WTC11 (cell line): ENCODE measurements at regions not wholly inside any gene's neighbourhood (a gene's known extent, or its start where the extent isn't known, plus 50 kb on each side); places are given as distances from the start of the nearest gene placed in this dataset.
"Not testable (repeated sequence)": the region's sequence is repeated elsewhere in the genome, so short reads cannot be mapped to it uniquely, and the experiment has no call there.

Experiments used
- ATAC-seq: fragments of 200-7000 bp; cut with Tn5 transposase; 2 replicates; pipeline ENCODE4 v1.10.0; 2021; ENCODE audit warnings: mild to moderate bottlenecking, moderate library complexity
- CTCF ChIA-PET: fragments of 300-600 bp; sonication (Branson Sonifier 250); formaldehyde crosslinking; loops from one replicate; lab custom pipeline; 2021; ENCODE audit warnings: antibody characterized with exemption; lab: Charles Lee
- POLR2A ChIA-PET: fragments of 350-600 bp; sonication (Branson Sonifier 250); formaldehyde crosslinking; loops from one replicate; lab custom pipeline; 2021; ENCODE audit warnings: antibody characterized with exemption; lab: Charles Lee
- DNase-seq: peaks from one replicate; pipeline ENCODE4 v3.0.0; 2021; ENCODE audit warnings: low spot score
- H3K27ac Mint-ChIP-seq: 2 replicates; pipeline ENCODE4 v1.8.0; 2021; ENCODE audit warnings: mixed read lengths
- H3K27me3 Mint-ChIP-seq: 2 replicates; pipeline ENCODE4 v1.8.0; 2021; ENCODE audit warnings: low read depth, mild to moderate bottlenecking, moderate library complexity, mixed read lengths
- H3K36me3 Mint-ChIP-seq: 2 replicates; pipeline ENCODE4 v1.8.0; 2021; ENCODE audit warnings: mixed read lengths
- H3K4me1 Mint-ChIP-seq: 2 replicates; pipeline ENCODE4 v1.8.0; 2022; ENCODE audit warnings: mixed read lengths
- H3K4me3 Mint-ChIP-seq: 2 replicates; pipeline ENCODE4 v1.8.0; 2021; ENCODE audit warnings: mild to moderate bottlenecking, moderate library complexity, mixed read lengths
- H3K9me3 Mint-ChIP-seq: 2 replicates; pipeline ENCODE4 v1.8.0; 2021; ENCODE audit warnings: mixed read lengths
- ATF3 ChIP-seq: sonication (generic); formaldehyde crosslinking; conservative IDR thresholded peaks from 2 replicates; pipeline ENCODE4 v1.8.1; 2022; ENCODE audit warnings: mild to moderate bottlenecking, missing genetic modification reagents
- E2F5 ChIP-seq: sonication (generic); formaldehyde crosslinking; IDR thresholded peaks from 2 replicates; pipeline ENCODE4 v1.8.1; 2022; ENCODE audit warnings: mild to moderate bottlenecking, moderate library complexity, missing genetic modification reagents
- ETV6 ChIP-seq: sonication (generic); formaldehyde crosslinking; IDR thresholded peaks from 2 replicates; pipeline ENCODE4 v1.8.1; 2022; ENCODE audit warnings: mild to moderate bottlenecking, missing genetic modification reagents
- FOXK1 ChIP-seq: sonication (generic); formaldehyde crosslinking; IDR thresholded peaks from 2 replicates; pipeline ENCODE4 v1.8.0; 2022; ENCODE audit warnings: mild to moderate bottlenecking, moderate library complexity, missing genetic modification reagents
- FOXP1 ChIP-seq: sonication (generic); formaldehyde crosslinking; IDR thresholded peaks from 2 replicates; pipeline ENCODE4 v1.8.0; 2022; ENCODE audit warnings: missing genetic modification reagents, mild to moderate bottlenecking, moderate library complexity, borderline replicate concordance
- HMGA2 ChIP-seq: fragments of 250-450 bp; sonication (Bioruptor Pico); IDR thresholded peaks from 2 replicates; pipeline ENCODE4 v1.4.0; 2021; ENCODE audit warnings: mild to moderate bottlenecking, moderate library complexity
- JAZF1 ChIP-seq: fragments of 250-450 bp; sonication (Bioruptor Pico); IDR thresholded peaks from 2 replicates; pipeline ENCODE4 v1.9.0; 2021; ENCODE audit warnings: moderate library complexity, mild to moderate bottlenecking, inconsistent platforms
- NFYB ChIP-seq: sonication (generic); formaldehyde crosslinking; conservative IDR thresholded peaks from 2 replicates; pipeline ENCODE4 v1.8.0; 2022; ENCODE audit warnings: low read depth, missing genetic modification reagents
- NR1H2 ChIP-seq: sonication (generic); formaldehyde crosslinking; IDR thresholded peaks from 2 replicates; pipeline ENCODE4 v1.9.0; 2021; ENCODE audit warnings: mild to moderate bottlenecking, moderate library complexity, missing genetic modification reagents
- TCF7 ChIP-seq: sonication (generic); formaldehyde crosslinking; IDR thresholded peaks from 2 replicates; pipeline ENCODE4 v1.8.0; 2022; ENCODE audit warnings: mild to moderate bottlenecking, low read depth, missing genetic modification reagents, moderate library complexity
- ZBTB21 ChIP-seq: sonication (generic); formaldehyde crosslinking; IDR thresholded peaks from 2 replicates; pipeline ENCODE4 v1.8.1; 2023; ENCODE audit warnings: mild to moderate bottlenecking, missing genetic modification reagents, borderline replicate concordance
- ZNF232 ChIP-seq: sonication (generic); formaldehyde crosslinking; IDR thresholded peaks from 2 replicates; pipeline ENCODE4 v1.8.0; 2022; ENCODE audit warnings: mild to moderate bottlenecking, missing genetic modification reagents
- ZNF671 ChIP-seq: fragments of 250-450 bp; sonication (Bioruptor Pico); IDR thresholded peaks from 2 replicates; pipeline ENCODE4 v1.8.0; 2021; ENCODE audit warnings: mild to moderate bottlenecking
- TF ChIP-seq, protein P1 (sequence below): sonication (generic); formaldehyde crosslinking; IDR thresholded peaks from 2 replicates; pipeline ENCODE4 v1.8.0; 2022; ENCODE audit warnings: mild to moderate bottlenecking, missing genetic modification reagents
- TF ChIP-seq, protein P2 (sequence below): sonication (generic); formaldehyde crosslinking; IDR thresholded peaks from 2 replicates; pipeline ENCODE4 v1.8.1; 2023; ENCODE audit warnings: mild to moderate bottlenecking, moderate library complexity, missing genetic modification reagents

DNA sequence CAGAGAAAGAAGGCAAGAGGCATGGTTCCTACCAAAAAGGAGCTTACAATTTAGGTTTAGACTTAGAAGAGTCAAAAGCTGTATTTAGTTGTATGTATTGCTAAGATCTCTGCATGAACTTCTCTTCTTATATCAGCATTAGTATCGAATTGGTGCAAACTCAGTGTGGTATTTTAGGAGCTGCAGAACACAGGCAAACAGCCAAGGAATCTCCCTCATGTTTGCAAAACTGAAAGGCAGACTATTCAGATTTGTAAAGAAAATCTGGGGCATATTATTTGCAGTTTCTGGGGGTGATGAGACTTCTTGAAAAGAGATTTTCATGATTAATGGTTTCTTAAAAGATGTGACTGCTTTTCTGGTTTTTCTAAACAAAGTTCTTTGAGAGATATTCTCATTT lies 252.7 kb downstream of the CEMIP2 start:
- CTCF ChIA-PET: interaction anchor here (0.7 kb wide), 1 partner anchor 265 kb away, joined by 5 read pairs; no protein-coding TSS in a partner anchor
- Mint-ChIP-seq H3K9me3 (peaks cover 4% of the 10 kb centered on the region; the same call in 1 of the 2 replicates), H3K27ac (no peak overlapping the region), H3K27me3 (peaks cover 4% of the 10 kb centered on the region; the same call in 1 of the 2 replicates), H3K4me3 (no peak overlapping the region), H3K4me1 (peaks cover 27% of the 10 kb centered on the region), H3K36me3 (no peaks in the 10 kb centered on the region)
- ATAC-seq (no peak), DNase-seq (no peak)
- TF ChIP-seq JAZF1 (no peak), NR1H2 (CRISPR knock-in tag) (no peak), FOXP1 (CRISPR knock-in tag) (no peak), ATF3 (CRISPR knock-in tag) (no peak), TCF7 (CRISPR knock-in tag) (no peak), ZNF232 (no peak), HMGA2 (CRISPR knock-in tag) (no peak), ZBTB21 (CRISPR knock-in tag) (no peak)
- TF ChIP-seq, protein P1, sequence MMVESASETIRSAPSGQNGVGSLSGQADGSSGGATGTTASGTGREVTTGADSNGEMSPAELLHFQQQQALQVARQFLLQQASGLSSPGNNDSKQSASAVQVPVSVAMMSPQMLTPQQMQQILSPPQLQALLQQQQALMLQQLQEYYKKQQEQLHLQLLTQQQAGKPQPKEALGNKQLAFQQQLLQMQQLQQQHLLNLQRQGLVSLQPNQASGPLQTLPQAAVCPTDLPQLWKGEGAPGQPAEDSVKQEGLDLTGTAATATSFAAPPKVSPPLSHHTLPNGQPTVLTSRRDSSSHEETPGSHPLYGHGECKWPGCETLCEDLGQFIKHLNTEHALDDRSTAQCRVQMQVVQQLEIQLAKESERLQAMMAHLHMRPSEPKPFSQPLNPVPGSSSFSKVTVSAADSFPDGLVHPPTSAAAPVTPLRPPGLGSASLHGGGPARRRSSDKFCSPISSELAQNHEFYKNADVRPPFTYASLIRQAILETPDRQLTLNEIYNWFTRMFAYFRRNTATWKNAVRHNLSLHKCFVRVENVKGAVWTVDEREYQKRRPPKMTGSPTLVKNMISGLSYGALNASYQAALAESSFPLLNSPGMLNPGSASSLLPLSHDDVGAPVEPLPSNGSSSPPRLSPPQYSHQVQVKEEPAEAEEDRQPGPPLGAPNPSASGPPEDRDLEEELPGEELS (CRISPR knock-in tag): no peak
- TF ChIP-seq, protein P2, sequence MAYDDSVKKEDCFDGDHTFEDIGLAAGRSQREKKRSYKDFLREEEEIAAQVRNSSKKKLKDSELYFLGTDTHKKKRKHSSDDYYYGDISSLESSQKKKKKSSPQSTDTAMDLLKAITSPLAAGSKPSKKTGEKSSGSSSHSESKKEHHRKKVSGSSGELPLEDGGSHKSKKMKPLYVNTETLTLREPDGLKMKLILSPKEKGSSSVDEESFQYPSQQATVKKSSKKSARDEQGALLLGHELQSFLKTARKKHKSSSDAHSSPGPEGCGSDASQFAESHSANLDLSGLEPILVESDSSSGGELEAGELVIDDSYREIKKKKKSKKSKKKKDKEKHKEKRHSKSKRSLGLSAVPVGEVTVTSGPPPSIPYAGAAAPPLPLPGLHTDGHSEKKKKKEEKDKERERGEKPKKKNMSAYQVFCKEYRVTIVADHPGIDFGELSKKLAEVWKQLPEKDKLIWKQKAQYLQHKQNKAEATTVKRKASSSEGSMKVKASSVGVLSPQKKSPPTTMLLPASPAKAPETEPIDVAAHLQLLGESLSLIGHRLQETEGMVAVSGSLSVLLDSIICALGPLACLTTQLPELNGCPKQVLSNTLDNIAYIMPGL (CRISPR knock-in tag): no peak
- POLR2A ChIA-PET: no interaction called here

DNA sequence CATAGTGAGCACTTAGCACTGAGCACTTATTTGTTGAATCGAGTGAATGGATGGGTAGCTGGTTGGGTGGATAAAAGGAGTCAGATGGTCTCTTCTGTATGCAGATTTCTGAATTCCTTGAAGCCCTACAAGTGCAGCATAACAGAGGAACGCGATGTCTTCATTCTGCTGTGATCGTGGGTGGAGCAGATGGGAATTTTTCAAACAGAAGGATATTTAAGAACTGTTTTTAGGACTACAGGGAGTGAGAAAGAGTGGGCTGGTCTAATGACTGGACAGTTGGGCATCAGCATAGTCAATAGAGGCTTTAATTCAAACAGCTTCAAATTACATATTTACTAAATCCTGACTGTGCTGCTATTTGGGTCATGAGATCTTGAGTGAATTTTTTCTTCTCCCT lies 253.2 kb downstream of the CEMIP2 start:
- CTCF ChIA-PET: no interaction called here
- no peak for DNase-seq
- Mint-ChIP-seq H3K27me3 (peaks cover 4% of the 10 kb centered on the region; the same call in 1 of the 2 replicates), H3K36me3 (no peaks in the 10 kb centered on the region), H3K27ac (no peak overlapping the region), H3K4me1 (peaks cover 27% of the 10 kb centered on the region), H3K4me3 (no peak overlapping the region), H3K9me3 (peaks cover 4% of the 10 kb centered on the region; the same call in 1 of the 2 replicates)
- TF ChIP-seq NR1H2 (CRISPR knock-in tag) (no peak), FOXK1 (CRISPR knock-in tag) (no peak)
- ATAC-seq: no peak
- POLR2A ChIA-PET: no interaction called here

DNA sequence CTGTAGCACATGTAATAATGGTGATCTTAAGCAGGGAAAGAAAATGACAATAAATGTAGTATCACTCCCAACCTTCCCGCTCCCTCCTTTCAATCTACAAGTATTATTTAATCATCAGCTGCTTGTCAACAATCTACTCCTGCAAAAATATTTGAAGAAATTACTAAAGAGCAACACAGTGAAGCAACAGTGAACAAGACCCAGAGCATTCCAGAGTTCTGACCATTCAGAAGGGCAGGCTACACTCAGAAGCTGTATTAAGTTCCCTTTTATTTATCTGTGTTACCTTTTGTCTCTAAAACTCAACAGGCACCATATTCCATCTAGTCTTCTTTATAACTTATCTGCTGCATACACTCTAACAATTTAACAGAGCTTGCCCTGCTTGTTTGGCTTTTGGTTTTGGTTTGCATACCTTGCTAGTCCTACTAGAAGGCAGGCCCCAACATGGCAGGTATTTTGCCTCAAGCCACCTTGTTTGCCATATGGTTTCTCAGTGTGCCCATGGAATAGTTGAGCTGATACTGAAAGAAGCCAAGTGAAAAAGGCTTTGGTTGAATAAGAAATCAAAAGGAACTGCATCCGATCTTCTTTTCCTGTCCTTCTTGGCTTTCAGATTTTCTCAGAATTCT lies 253.9 kb downstream of the CEMIP2 start:
- H3K4me1 Mint-ChIP-seq: peaks cover 22% of the 10 kb centered on the region
- DNase-seq: no peak
- TF ChIP-seq E2F5 (CRISPR knock-in tag): no peak
- TF ChIP-seq, all 79 proteins: peak for 0
- ChIA-PET POLR2A (no interaction called here), CTCF (interaction anchor here (1.1 kb wide), 1 partner anchor 229 kb away, joined by 3 read pairs; no protein-coding TSS in a partner anchor)
- H3K4me3 Mint-ChIP-seq: no peak overlapping the region
- H3K36me3 Mint-ChIP-seq: no peaks in the 10 kb centered on the region
- peaks cover 4% of the 10 kb centered on the region; the same call in 1 of the 2 replicates for H3K27me3 Mint-ChIP-seq
- ATAC-seq: no peak
- no peak overlapping the region for H3K27ac Mint-ChIP-seq
- peaks cover 4% of the 10 kb centered on the region; the same call in 1 of the 2 replicates for H3K9me3 Mint-ChIP-seq

GRCh38 chr9:71509054-71509453 lies 259.3 kb downstream of the CEMIP2 start:
- Mint-ChIP-seq H3K27me3 (no peaks in the 10 kb centered on the region; the same call in 1 of the 2 replicates), H3K4me3 (no peak overlapping the region), H3K9me3 (peaks cover 4% of the 10 kb centered on the region; the same call in 1 of the 2 replicates), H3K4me1 (no peaks in the 10 kb centered on the region), H3K27ac (no peak overlapping the region), H3K36me3 (no peaks in the 10 kb centered on the region)
- TF ChIP-seq ETV6 (no peak), NFYB (CRISPR knock-in tag) (no peak), ZNF671 (CRISPR knock-in tag) (no peak)
- DNase-seq (no peak), ATAC-seq (no peak)
- POLR2A ChIA-PET: interaction anchor here (0.7 kb wide), 1 partner anchor 455 kb away, joined by 3 read pairs; no protein-coding TSS in a partner anchor
- CTCF ChIA-PET: no interaction called here

DNA sequence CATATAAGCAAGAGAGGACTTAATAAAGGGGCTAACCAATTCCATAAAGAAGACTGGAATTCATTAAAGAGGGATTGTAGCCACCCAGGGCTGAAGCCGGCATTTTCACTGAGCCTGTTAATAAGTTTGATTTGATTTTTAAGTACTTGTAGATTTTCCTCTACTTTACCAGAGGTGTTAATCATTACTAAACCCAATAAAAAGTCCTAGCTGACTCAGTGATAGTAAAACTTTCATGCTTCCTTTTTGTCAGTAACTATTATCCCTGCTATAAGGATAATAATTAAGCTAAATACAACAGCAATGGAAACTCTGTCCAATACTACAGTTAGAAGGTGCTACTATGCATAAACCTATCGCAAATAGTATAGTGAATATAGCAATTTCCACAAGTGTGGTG lies 260.2 kb downstream of the CEMIP2 start:
- H3K27ac Mint-ChIP-seq, DNase-seq, H3K27me3 Mint-ChIP-seq, H3K4me1 Mint-ChIP-seq, H3K9me3 Mint-ChIP-seq, POLR2A ChIA-PET, H3K36me3 Mint-ChIP-seq, H3K4me3 Mint-ChIP-seq, ATAC-seq, CTCF ChIA-PET: not testable (repeated sequence)
